ENCODE measurements at regions not wholly inside any gene's neighbourhood (a gene's known extent, or its start where the extent isn't known, plus 50 kb on each side); places are given as distances from the start of the nearest gene placed in this dataset.

DNA sequence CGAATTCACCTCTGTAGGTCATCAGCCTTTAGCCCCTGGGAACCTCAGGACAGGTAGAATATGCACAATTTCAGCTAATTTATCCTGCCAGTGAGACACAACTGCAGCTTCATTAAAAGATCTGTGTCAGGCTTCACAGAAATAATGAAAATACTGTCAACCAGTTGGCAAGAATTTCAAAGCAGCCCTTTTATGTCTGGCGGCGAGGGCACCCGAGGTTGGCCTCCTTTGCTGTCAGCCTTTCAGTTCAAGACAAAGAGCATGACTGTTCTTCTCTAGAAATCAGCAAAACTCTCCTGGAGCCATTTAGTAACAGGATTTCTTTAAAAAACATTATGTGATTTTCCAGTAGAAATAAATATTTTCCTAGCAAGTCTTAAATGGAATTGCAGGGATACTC lies 75.9 kb downstream of the BBS10 start (continued):
- TF ChIP-seq, protein P1, sequence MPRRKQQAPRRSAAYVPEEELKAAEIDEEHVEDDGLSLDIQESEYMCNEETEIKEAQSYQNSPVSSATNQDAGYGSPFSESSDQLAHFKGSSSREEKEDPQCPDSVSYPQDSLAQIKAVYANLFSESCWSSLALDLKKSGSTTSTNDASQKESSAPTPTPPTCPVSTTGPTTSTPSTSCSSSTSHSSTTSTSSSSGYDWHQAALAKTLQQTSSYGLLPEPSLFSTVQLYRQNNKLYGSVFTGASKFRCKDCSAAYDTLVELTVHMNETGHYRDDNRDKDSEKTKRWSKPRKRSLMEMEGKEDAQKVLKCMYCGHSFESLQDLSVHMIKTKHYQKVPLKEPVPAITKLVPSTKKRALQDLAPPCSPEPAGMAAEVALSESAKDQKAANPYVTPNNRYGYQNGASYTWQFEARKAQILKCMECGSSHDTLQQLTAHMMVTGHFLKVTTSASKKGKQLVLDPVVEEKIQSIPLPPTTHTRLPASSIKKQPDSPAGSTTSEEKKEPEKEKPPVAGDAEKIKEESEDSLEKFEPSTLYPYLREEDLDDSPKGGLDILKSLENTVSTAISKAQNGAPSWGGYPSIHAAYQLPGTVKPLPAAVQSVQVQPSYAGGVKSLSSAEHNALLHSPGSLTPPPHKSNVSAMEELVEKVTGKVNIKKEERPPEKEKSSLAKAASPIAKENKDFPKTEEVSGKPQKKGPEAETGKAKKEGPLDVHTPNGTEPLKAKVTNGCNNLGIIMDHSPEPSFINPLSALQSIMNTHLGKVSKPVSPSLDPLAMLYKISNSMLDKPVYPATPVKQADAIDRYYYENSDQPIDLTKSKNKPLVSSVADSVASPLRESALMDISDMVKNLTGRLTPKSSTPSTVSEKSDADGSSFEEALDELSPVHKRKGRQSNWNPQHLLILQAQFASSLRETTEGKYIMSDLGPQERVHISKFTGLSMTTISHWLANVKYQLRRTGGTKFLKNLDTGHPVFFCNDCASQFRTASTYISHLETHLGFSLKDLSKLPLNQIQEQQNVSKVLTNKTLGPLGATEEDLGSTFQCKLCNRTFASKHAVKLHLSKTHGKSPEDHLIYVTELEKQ (tag by site-specific recombination; IDR thresholded peaks at IDR 0.05; ENCODE audit: borderline replicate concordance) = no peak
- TF ChIP-seq, protein P2, sequence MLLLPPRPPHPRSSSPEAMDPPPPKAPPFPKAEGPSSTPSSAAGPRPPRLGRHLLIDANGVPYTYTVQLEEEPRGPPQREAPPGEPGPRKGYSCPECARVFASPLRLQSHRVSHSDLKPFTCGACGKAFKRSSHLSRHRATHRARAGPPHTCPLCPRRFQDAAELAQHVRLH (tag by site-specific recombination; IDR thresholded peaks at IDR 0.05) = no peak

DNA sequence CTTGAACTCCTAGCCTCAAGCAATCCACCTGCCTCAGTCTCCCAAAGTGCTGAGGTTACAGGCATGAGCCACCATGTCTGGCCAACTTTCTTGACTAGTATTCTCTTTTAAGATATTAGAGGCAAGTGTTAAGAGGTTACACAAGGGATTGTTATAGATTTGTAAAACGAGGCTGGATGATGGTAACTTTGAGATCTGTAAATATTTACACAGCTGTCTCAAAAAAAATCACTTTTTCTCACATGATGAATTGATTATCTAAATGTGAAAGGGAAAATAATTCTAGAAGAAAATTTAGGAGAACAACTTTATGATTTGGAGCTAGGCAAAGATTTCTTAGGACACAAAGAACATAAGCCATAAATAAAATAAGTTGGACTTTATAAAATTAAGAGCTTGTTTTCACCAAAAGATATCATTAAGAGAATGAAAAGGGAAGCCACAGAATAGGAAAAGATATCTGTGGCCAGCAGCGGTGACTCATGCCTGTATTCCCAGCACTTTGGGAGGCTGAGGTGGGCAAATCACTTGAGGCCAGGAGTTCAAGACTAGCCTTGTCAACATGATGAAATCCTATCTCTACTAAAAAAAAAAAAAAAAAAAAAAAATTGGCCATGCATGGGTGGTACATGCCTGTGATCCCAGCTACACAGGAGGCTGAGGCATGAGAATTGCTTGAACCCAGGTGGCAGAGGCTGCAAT lies 77.4 kb downstream of the BBS10 start:
- POLR2A ChIA-PET = no interaction called here
- H3K36me3 ChIP-seq (ENCODE audit: control insufficient read depth in 2 of 2, insufficient read depth in 1 of 2, low read length in 2 of 2) = no peaks in the 10 kb centered on the region
- no peaks in the 10 kb centered on the region for H3K9me3 ChIP-seq (ENCODE audit: control insufficient read depth, insufficient read depth, low read depth, low read length)
- no peak overlapping the region for H3K27ac ChIP-seq (ENCODE audit: extremely low read depth, low read depth, low read length)
- CTCF ChIA-PET = interaction anchor here (0.7 kb wide), 1 partner anchor 112 kb away, joined by 3 read pairs; no protein-coding TSS in a partner anchor
- TF ChIP-seq ZNF354C (tag by site-specific recombination; IDR thresholded peaks at IDR 0.05; ENCODE audit: borderline replicate concordance, low read depth) = no peak
- no peak for TF ChIP-seq ZNF707 (tag by site-specific recombination; IDR thresholded peaks at IDR 0.05)
- no peak for TF ChIP-seq ZNF16 (tag by site-specific recombination; IDR thresholded peaks at IDR 0.05; ENCODE audit: low read depth)
- no peak for TF ChIP-seq ZNF114 (tag by site-specific recombination; IDR thresholded peaks at IDR 0.05)
- no peak for TF ChIP-seq ZFHX2 (tag by site-specific recombination; conservative IDR thresholded peaks at IDR 0.05)
- TF ChIP-seq GLIS1 (tag by site-specific recombination; IDR thresholded peaks at IDR 0.05) = no peak
- TF ChIP-seq ZBTB44 (tag by site-specific recombination; IDR thresholded peaks at IDR 0.05) = no peak
- TF ChIP-seq ZNF488 (tag by site-specific recombination; IDR thresholded peaks at IDR 0.05) = no peak
- no peak for TF ChIP-seq ZNF654 (tag by site-specific recombination; IDR thresholded peaks at IDR 0.05; ENCODE audit: low read depth)
- no peak for TF ChIP-seq ZNF324 (tag by site-specific recombination; IDR thresholded peaks at IDR 0.05)
- TF ChIP-seq AEBP2 (tag by site-specific recombination; IDR thresholded peaks at IDR 0.05; ENCODE audit: borderline replicate concordance) = no peak
- TF ChIP-seq ZSCAN4 (tag by site-specific recombination; IDR thresholded peaks at IDR 0.05) = no peak
- no peak for TF ChIP-seq KLF8 (tag by site-specific recombination; IDR thresholded peaks at IDR 0.05)
- TF ChIP-seq HOXC10 (CRISPR knock-in tag; IDR thresholded peaks at IDR 0.05) = no peak
- TF ChIP-seq, protein P3, sequence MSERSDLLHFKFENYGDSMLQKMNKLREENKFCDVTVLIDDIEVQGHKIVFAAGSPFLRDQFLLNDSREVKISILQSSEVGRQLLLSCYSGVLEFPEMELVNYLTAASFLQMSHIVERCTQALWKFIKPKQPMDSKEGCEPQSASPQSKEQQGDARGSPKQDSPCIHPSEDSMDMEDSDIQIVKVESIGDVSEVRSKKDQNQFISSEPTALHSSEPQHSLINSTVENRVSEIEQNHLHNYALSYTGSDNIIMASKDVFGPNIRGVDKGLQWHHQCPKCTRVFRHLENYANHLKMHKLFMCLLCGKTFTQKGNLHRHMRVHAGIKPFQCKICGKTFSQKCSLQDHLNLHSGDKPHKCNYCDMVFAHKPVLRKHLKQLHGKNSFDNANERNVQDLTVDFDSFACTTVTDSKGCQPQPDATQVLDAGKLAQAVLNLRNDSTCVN (tag by site-specific recombination; optimal IDR thresholded peaks at IDR 0.05) = no peak
- no peak for TF ChIP-seq ZNF624 (tag by site-specific recombination; IDR thresholded peaks at IDR 0.05)
- no peaks in the 10 kb centered on the region for H3K4me1 ChIP-seq (ENCODE audit: control insufficient read depth, insufficient read depth, low read length)
- H3K4me3 ChIP-seq (ENCODE audit: low read depth, low read length) = no peak overlapping the region

All from HEK293 (cell line).